NB4 (cell line): ENCODE measurements at regions not wholly inside any gene's neighbourhood (a gene's known extent, or its start where the extent isn't known, plus 50 kb on each side); places are given as distances from the start of the nearest gene placed in this dataset.

Experiments
- CTCF ChIP-seq: IDR thresholded peaks from one replicate; pipeline ENCODE4 v1.5.1; 2012; ENCODE audit warnings: low read depth, low read length
- MAX ChIP-seq: IDR thresholded peaks from 2 replicates; pipeline ENCODE4 v1.6.1; 2011; ENCODE audit warnings: low read depth, low read length
- MYC ChIP-seq: IDR thresholded peaks from 2 replicates; pipeline ENCODE4 v1.6.1; 2011; ENCODE audit warnings: low read depth, low read length
- POLR2A ChIP-seq: IDR thresholded peaks from 2 replicates; pipeline ENCODE4 v1.6.1; 2011; ENCODE audit warnings: mild to moderate bottlenecking; ENCODE audit not compliant: insufficient read length; ENCODE audit errors: extremely low read depth

GRCh38 chr7:26478550-26478949 is 186.9 kb downstream of the SNX10 start:
- TF ChIP-seq CTCF (no peak), POLR2A (no peak), MAX (no peak), MYC (no peak)
